ENCODE measurements at regions not wholly inside any gene's neighbourhood (a gene's known extent, or its start where the extent isn't known, plus 50 kb on each side); places are given as distances from the start of the nearest gene placed in this dataset.
A peak's percentile ranks its signal among the peaks of the same experiment; 100 is the strongest.

- DNase-seq (ENCODE audit: insufficient read length, low spot score) (no peak), FAIRE-seq (no peak)
- no peak for TF ChIP-seq PAX5 (IDR thresholded peaks at IDR 0.05; ENCODE audit: insufficient read depth, low read length, severe bottlenecking)
- TF ChIP-seq SPI1 (IDR thresholded peaks at IDR 0.05; ENCODE audit: low read depth, low read length) = no peak
- no peak for TF ChIP-seq POLR2A (IDR thresholded peaks at IDR 0.05; ENCODE audit: low read depth, low read length)
- no peak for TF ChIP-seq POU2F2 (IDR thresholded peaks at IDR 0.05; ENCODE audit: low read depth, low read length)
- no peak for TF ChIP-seq TAF1 (IDR thresholded peaks at IDR 0.05; ENCODE audit: low read depth, low read length)
- TF ChIP-seq POLR2AphosphoS5 (IDR thresholded peaks at IDR 0.05; ENCODE audit: low read depth, low read length) = no peak
Measured at GRCh38 chr15:70204652-70205051, 106.9 kb upstream of the TLE3 start.

- TF ChIP-seq POU2F2 (IDR thresholded peaks at IDR 0.05; ENCODE audit: low read depth, low read length) = no peak
- no peak for TF ChIP-seq POLR2AphosphoS5 (IDR thresholded peaks at IDR 0.05; ENCODE audit: low read depth, low read length)
- TF ChIP-seq PAX5 (IDR thresholded peaks at IDR 0.05; ENCODE audit: insufficient read depth, low read length, severe bottlenecking) = no peak
- no peak for TF ChIP-seq TAF1 (IDR thresholded peaks at IDR 0.05; ENCODE audit: low read depth, low read length)
- TF ChIP-seq POLR2A (IDR thresholded peaks at IDR 0.05; ENCODE audit: low read depth, low read length) = no peak
- TF ChIP-seq SPI1 (IDR thresholded peaks at IDR 0.05; ENCODE audit: low read depth, low read length) = no peak
- no peak for FAIRE-seq
Measured at GRCh38 chr15:70203981-70204560, 106.4 kb upstream of the TLE3 start.

GRCh38 chr15:70202756-70203155 lies 105.0 kb upstream of the TLE3 start:
- no peak for TF ChIP-seq POLR2AphosphoS5 (IDR thresholded peaks at IDR 0.05; ENCODE audit: low read depth, low read length)
- no peak for TF ChIP-seq POU2F2 (IDR thresholded peaks at IDR 0.05; ENCODE audit: low read depth, low read length)
- TF ChIP-seq TAF1 (IDR thresholded peaks at IDR 0.05; ENCODE audit: low read depth, low read length) = no peak
- no peak for TF ChIP-seq POLR2A (IDR thresholded peaks at IDR 0.05; ENCODE audit: low read depth, low read length)
- FAIRE-seq (no peak), DNase-seq (ENCODE audit: insufficient read length, low spot score) (no peak)

More at GRCh38 chr15:70203981-70204560, 106.4 kb upstream of the TLE3 start:
- DNase-seq (ENCODE audit: insufficient read length, low spot score) = no peak

- TF ChIP-seq POLR2AphosphoS5 (IDR thresholded peaks at IDR 0.05; ENCODE audit: low read depth, low read length) = no peak
- FAIRE-seq (no peak), DNase-seq (ENCODE audit: insufficient read length, low spot score) (no peak)
Measured at GRCh38 chr15:70201425-70201775, 103.7 kb upstream of the TLE3 start.

GRCh38 chr15:70200511-70201424 lies 103.1 kb upstream of the TLE3 start:
- no peak for TF ChIP-seq TAF1 (IDR thresholded peaks at IDR 0.05; ENCODE audit: low read depth, low read length)
- TF ChIP-seq POU2F2 (IDR thresholded peaks at IDR 0.05; ENCODE audit: low read depth, low read length) = no peak
- TF ChIP-seq POLR2AphosphoS5 (IDR thresholded peaks at IDR 0.05; ENCODE audit: low read depth, low read length) = no peak
- TF ChIP-seq POLR2A (IDR thresholded peaks at IDR 0.05; ENCODE audit: low read depth, low read length) = no peak
- TF ChIP-seq SPI1 (IDR thresholded peaks at IDR 0.05; ENCODE audit: low read depth, low read length) = no peak
- no peak for TF ChIP-seq PAX5 (IDR thresholded peaks at IDR 0.05; ENCODE audit: insufficient read depth, low read length, severe bottlenecking)
- no peak for FAIRE-seq
- no peak for DNase-seq (ENCODE audit: insufficient read length, low spot score)

GRCh38 chr15:70199540-70200410 lies 102.1 kb upstream of the TLE3 start:
- FAIRE-seq (no peak), DNase-seq (ENCODE audit: insufficient read length, low spot score) (no peak)
- TF ChIP-seq SPI1 (IDR thresholded peaks at IDR 0.05; ENCODE audit: low read depth, low read length) = no peak
- no peak for TF ChIP-seq POLR2AphosphoS5 (IDR thresholded peaks at IDR 0.05; ENCODE audit: low read depth, low read length)
- no peak for TF ChIP-seq PAX5 (IDR thresholded peaks at IDR 0.05; ENCODE audit: insufficient read depth, low read length, severe bottlenecking)
- no peak for TF ChIP-seq TAF1 (IDR thresholded peaks at IDR 0.05; ENCODE audit: low read depth, low read length)
- TF ChIP-seq POU2F2 (IDR thresholded peaks at IDR 0.05; ENCODE audit: low read depth, low read length) = no peak
- no peak for TF ChIP-seq POLR2A (IDR thresholded peaks at IDR 0.05; ENCODE audit: low read depth, low read length)

GRCh38 chr15:70199124-70199482 lies 101.4 kb upstream of the TLE3 start:
- TF ChIP-seq PAX5 (IDR thresholded peaks at IDR 0.05; ENCODE audit: insufficient read depth, low read length, severe bottlenecking) (no peak), SPI1 (IDR thresholded peaks at IDR 0.05; ENCODE audit: low read depth, low read length) (no peak), POLR2A (IDR thresholded peaks at IDR 0.05; ENCODE audit: low read depth, low read length) (no peak), TAF1 (IDR thresholded peaks at IDR 0.05; ENCODE audit: low read depth, low read length) (no peak), POLR2AphosphoS5 (IDR thresholded peaks at IDR 0.05; ENCODE audit: low read depth, low read length) (no peak), POU2F2 (IDR thresholded peaks at IDR 0.05; ENCODE audit: low read depth, low read length) (no peak)
- DNase-seq (ENCODE audit: insufficient read length, low spot score) = no peak
- peak; percentile 40 for FAIRE-seq

GRCh38 chr15:70198441-70199123 lies 100.9 kb upstream of the TLE3 start:
- no peak for DNase-seq (ENCODE audit: insufficient read length, low spot score)
- FAIRE-seq = peak; percentile 66
- TF ChIP-seq POU2F2 (IDR thresholded peaks at IDR 0.05; ENCODE audit: low read depth, low read length) (no peak), POLR2AphosphoS5 (IDR thresholded peaks at IDR 0.05; ENCODE audit: low read depth, low read length) (no peak)

GRCh38 chr15:70197945-70198361 lies 100.2 kb upstream of the TLE3 start:
- FAIRE-seq (peak; percentile 59), DNase-seq (ENCODE audit: insufficient read length, low spot score) (no peak)
- TF ChIP-seq PAX5 (IDR thresholded peaks at IDR 0.05; ENCODE audit: insufficient read depth, low read length, severe bottlenecking) (no peak), POLR2A (IDR thresholded peaks at IDR 0.05; ENCODE audit: low read depth, low read length) (no peak), SPI1 (IDR thresholded peaks at IDR 0.05; ENCODE audit: low read depth, low read length) (no peak), TAF1 (IDR thresholded peaks at IDR 0.05; ENCODE audit: low read depth, low read length) (no peak), POLR2AphosphoS5 (IDR thresholded peaks at IDR 0.05; ENCODE audit: low read depth, low read length) (no peak), POU2F2 (IDR thresholded peaks at IDR 0.05; ENCODE audit: low read depth, low read length) (no peak)

All from GM12891 (cell line).